PC-9 (cell line): ENCODE measurements at regions not wholly inside any gene's neighbourhood (a gene's known extent, or its start where the extent isn't known, plus 50 kb on each side); places are given as distances from the start of the nearest gene placed in this dataset.

Experiments
- BruUV-seq: library from RNA; stranded (reverse); fragments of 400-500 nt; replicated peaks from 2 replicates; lab custom pipeline; 2021; lab: Mats Ljungman, UMichigan
- CTCF ChIA-PET: fragments of 300-600 bp; sonication (Branson Sonifier 250); formaldehyde crosslinking; loops from one replicate; lab custom pipeline; 2022; ENCODE audit warnings: antibody characterized with exemption; lab: Charles Lee
- POLR2A ChIA-PET: fragments of 300-600 bp; sonication (Branson Sonifier 250); formaldehyde crosslinking; loops from one replicate; lab custom pipeline; 2022; ENCODE audit warnings: antibody characterized with exemption; ENCODE audit not compliant: unreplicated experiment; lab: Charles Lee
- DNase-seq, 2 experiments: peaks; one replicate each; pipeline versions ENCODE4 v3.0.0 to v3.0.0-alpha.2; 2015 to 2022; ENCODE audit warnings: mixed read lengths in 1 of 2
- H2AFZ ChIP-seq: fragments of 200-600 bp; sonication (generic); 2 replicates; pipeline ENCODE4 v1.8.1; 2017; ENCODE audit warnings: antibody characterized with exemption
- H3F3A ChIP-seq: fragments of 200-600 bp; sonication (generic); 2 replicates; pipeline ENCODE4 v1.8.1; 2017; ENCODE audit warnings: antibody characterized with exemption, mild to moderate bottlenecking, low read depth; ENCODE audit not compliant: insufficient read depth
- H3K27ac ChIP-seq: fragments of 200-600 bp; sonication (generic); 2 replicates; pipeline ENCODE4 v1.6.1; 2016; ENCODE audit warnings: mixed run types
- H3K27me3 ChIP-seq: fragments of 200-600 bp; sonication (generic); 2 replicates; pipeline ENCODE4 v1.6.1; 2016; ENCODE audit warnings: low read depth, mixed run types; ENCODE audit not compliant: insufficient read depth
- H3K36me3 ChIP-seq: fragments of 200-600 bp; sonication (generic); 2 replicates; pipeline ENCODE4 v1.6.1; 2016; ENCODE audit warnings: low read depth, mixed run types
- H3K4me1 ChIP-seq: fragments of 200-600 bp; sonication (generic); replicated peaks from 2 replicates; pipeline ENCODE4 v1.6.1; 2016; ENCODE audit warnings: mixed run types; ENCODE audit not compliant: insufficient read depth
- H3K4me2 ChIP-seq: fragments of 200-600 bp; sonication (generic); 2 replicates; pipeline ENCODE4 v1.6.1; 2017; ENCODE audit warnings: mixed run types
- H3K4me3 ChIP-seq: fragments of 200-600 bp; sonication (generic); 2 replicates; pipeline ENCODE4 v1.6.1; 2016; ENCODE audit warnings: mixed run types
- H3K79me2 ChIP-seq: fragments of 200-600 bp; sonication (generic); 2 replicates; pipeline ENCODE4 v1.6.1; 2017; ENCODE audit warnings: low read depth, mixed run types
- H3K9me2 ChIP-seq: fragments of 200-600 bp; sonication (generic); 2 replicates; pipeline ENCODE4 v1.8.1; 2017; ENCODE audit warnings: mild to moderate bottlenecking; ENCODE audit not compliant: insufficient read depth
- H3K9me3 ChIP-seq: fragments of 200-600 bp; sonication (generic); 2 replicates; pipeline ENCODE4 v1.8.1; 2016; ENCODE audit warnings: low read depth; ENCODE audit not compliant: insufficient read depth
- H4K20me1 ChIP-seq: fragments of 200-600 bp; sonication (generic); 2 replicates; pipeline ENCODE4 v1.8.1; 2017; ENCODE audit not compliant: insufficient read depth
- EZH2 ChIP-seq: fragments of 200-600 bp; sonication (generic); IDR thresholded peaks from 2 replicates; pipeline ENCODE4 v1.8.0; 2017; ENCODE audit warnings: antibody characterized with exemption, low read depth
- intact Hi-C: fragments of 100-400 bp; cut with micrococcal nuclease; formaldehyde crosslinking; loops from one replicate; pipeline ENCODE4 v1.10.0; 2022; ENCODE audit not compliant: unreplicated experiment
- TF ChIP-seq, protein P1 (sequence below): fragments of 200-600 bp; sonication (generic); conservative IDR thresholded peaks from 2 replicates; pipeline ENCODE4 v1.6.1; 2017; ENCODE audit warnings: mixed run types, antibody characterized with exemption, mild to moderate bottlenecking, moderate library complexity

GRCh38 chr15:66932634-66933024 lies 132.8 kb upstream of the SMAD3 start:
- TF ChIP-seq, protein P1, sequence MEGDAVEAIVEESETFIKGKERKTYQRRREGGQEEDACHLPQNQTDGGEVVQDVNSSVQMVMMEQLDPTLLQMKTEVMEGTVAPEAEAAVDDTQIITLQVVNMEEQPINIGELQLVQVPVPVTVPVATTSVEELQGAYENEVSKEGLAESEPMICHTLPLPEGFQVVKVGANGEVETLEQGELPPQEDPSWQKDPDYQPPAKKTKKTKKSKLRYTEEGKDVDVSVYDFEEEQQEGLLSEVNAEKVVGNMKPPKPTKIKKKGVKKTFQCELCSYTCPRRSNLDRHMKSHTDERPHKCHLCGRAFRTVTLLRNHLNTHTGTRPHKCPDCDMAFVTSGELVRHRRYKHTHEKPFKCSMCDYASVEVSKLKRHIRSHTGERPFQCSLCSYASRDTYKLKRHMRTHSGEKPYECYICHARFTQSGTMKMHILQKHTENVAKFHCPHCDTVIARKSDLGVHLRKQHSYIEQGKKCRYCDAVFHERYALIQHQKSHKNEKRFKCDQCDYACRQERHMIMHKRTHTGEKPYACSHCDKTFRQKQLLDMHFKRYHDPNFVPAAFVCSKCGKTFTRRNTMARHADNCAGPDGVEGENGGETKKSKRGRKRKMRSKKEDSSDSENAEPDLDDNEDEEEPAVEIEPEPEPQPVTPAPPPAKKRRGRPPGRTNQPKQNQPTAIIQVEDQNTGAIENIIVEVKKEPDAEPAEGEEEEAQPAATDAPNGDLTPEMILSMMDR, result no peak
- TF ChIP-seq EZH2, result no peak
- ChIA-PET POLR2A (interaction anchor here (0.7 kb wide), 1 partner anchor 376 kb away, joined by 3 read pairs; no protein-coding TSS in a partner anchor), CTCF (interaction anchor here (1.8 kb wide), 1 partner anchor 13 kb away, joined by 8 read pairs; no protein-coding TSS in a partner anchor)
- Histone ChIP-seq H3K9me2 (no peaks in the 10 kb centered on the region), H3K4me3 (peak overlapping the region; percentile 45), H3K27ac (peak overlapping the region; percentile 93), H3K4me2 (peak overlapping the region; percentile 85), H3K9me3 (peaks cover 12% of the 10 kb centered on the region; the same call in 1 of the 2 replicates), H4K20me1 (no peaks in the 10 kb centered on the region), H3F3A (peaks cover 43% of the 10 kb centered on the region), H3K4me1 (peaks cover 46% of the 10 kb centered on the region), H3K36me3 (no peaks in the 10 kb centered on the region), H2AFZ (no peak overlapping the region), H3K27me3 (no peaks in the 10 kb centered on the region), H3K79me2 (no peaks in the 10 kb centered on the region)
- BruUV-seq, result no TSS peak
- intact Hi-C loops, result loop anchor here (5.0 kb wide), 1 partner anchor 175 kb away; no protein-coding TSS in a partner anchor
- DNase-seq, result no peak

DNA sequence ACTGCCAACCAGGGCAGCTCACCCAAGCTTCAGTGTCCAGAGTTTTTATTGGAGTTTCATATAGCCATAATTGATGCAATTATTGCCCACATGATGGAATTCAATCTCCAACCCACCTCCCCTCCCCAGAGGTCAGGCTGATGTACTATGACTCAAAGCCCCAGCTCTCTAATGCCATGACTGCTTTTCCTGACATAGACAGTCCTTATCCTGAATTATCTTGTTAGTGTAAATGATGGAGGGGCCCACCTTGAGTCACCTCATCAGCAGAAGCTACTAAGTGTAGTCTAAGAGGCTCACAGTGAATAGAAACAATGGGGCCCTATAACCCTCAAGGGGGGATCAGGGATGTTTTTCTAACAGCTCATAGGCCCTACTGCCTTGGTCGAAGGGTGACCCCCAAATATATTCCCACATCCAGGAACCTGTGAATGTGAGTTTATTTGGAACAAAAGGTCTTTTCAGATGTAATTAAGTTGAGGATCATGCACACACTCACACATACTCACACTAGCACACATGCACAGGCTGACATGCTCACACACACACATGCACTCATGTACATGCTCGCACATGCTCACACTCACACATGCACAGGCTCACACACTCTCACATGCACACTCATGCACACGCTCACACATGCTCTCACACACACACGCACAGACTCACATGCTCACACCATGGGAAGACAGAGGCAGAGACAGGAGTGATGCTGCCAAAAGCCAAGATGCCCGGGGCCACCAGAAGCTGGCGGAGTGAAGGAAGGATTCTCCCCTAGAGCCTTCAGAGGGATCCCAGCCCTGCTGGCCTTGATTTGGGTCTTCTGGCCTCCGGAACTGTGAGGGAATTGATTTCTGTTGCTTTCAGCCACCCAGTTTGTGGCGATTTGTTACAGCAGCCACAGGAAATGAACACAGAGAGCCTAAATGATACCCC lies 131.2 kb upstream of the SMAD3 start:
- peaks cover 41% of the 10 kb centered on the region for H3F3A ChIP-seq
- ChIA-PET POLR2A (no interaction called here), CTCF (no interaction called here)
- peaks cover 42% of the 10 kb centered on the region for H3K4me1 ChIP-seq
- no peaks in the 10 kb centered on the region for H3K79me2 ChIP-seq
- no peak for DNase-seq
- H3K4me3 ChIP-seq, result no peak overlapping the region
- H3K27ac ChIP-seq, result no peak overlapping the region
- no peaks in the 10 kb centered on the region for H3K9me2 ChIP-seq
- H3K9me3 ChIP-seq, result peaks cover 12% of the 10 kb centered on the region; the same call in 1 of the 2 replicates
- H4K20me1 ChIP-seq, result no peaks in the 10 kb centered on the region
- H3K36me3 ChIP-seq, result no peaks in the 10 kb centered on the region
- H3K4me2 ChIP-seq, result no peak overlapping the region
- no peak overlapping the region for H2AFZ ChIP-seq
- TF ChIP-seq EZH2, result no peak
- TF ChIP-seq, protein P1, result no peak
- BruUV-seq, result no TSS peak
- no peaks in the 10 kb centered on the region for H3K27me3 ChIP-seq
- intact Hi-C loops, result loop anchor here (5.0 kb wide), 1 partner anchor 173 kb away; no protein-coding TSS in a partner anchor

DNA sequence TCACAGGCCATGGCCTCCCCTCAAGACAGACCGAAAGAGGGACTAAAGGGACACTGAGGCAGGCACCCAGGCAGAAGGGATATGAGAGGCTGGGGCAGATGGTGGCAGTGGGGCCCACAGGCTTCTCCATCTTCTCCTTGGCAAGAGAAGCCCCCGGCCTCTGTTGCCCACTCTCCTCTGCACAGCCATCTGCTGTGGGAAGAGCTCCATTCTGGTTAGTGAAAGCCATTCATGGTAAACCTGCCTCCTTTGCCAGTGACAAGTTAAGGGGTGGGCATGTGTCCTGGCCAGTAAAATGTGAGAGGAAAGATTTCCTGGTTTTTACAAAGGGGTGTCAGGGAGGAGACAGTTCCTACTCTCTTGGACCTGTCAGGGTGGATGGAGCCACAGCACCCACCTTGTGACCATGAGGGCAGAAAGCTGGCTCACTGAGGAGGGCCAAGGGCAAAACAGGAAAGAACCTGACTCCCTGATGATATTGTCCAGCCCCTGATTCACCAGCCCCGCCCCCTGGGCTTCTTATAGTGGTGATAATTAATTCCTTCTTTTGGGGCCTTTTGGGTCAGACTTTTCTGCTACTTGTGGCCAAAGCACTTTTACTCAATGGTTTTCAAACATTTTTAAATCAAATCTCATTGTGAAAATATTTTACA lies 130.4 kb upstream of the SMAD3 start:
- Histone ChIP-seq H3K27me3 (no peaks in the 10 kb centered on the region), H3K4me1 (peaks cover 34% of the 10 kb centered on the region), H3K9me3 (peaks cover 12% of the 10 kb centered on the region; the same call in 1 of the 2 replicates), H3K79me2 (no peaks in the 10 kb centered on the region), H3F3A (peaks cover 33% of the 10 kb centered on the region), H3K36me3 (no peaks in the 10 kb centered on the region), H3K4me2 (no peak overlapping the region), H3K27ac (no peak overlapping the region), H2AFZ (no peak overlapping the region), H4K20me1 (no peaks in the 10 kb centered on the region), H3K9me2 (no peaks in the 10 kb centered on the region), H3K4me3 (no peak overlapping the region)
- DNase-seq, result no peak
- intact Hi-C loops, result loop anchor here (5.0 kb wide), 1 partner anchor 172 kb away; no protein-coding TSS in a partner anchor
- TF ChIP-seq EZH2, result no peak
- TF ChIP-seq, protein P1, result no peak
- BruUV-seq, result no TSS peak
- ChIA-PET POLR2A (no interaction called here), CTCF (no interaction called here)
